Gastrocnemius medialis (tissue), 4 donors: ENCODE measurements at regions not wholly inside any gene's neighbourhood (a gene's known extent, or its start where the extent isn't known, plus 50 kb on each side); places are given as distances from the start of the nearest gene placed in this dataset.

Source experiments
- ATAC-seq, 2 donors: fragments of 150-250 bp; one replicate each; pipeline ENCODE4 v1.9.1; 2016
- DNase-seq, 2 donors: peaks; one replicate each; pipeline ENCODE4 v3.0.0-alpha.2; 2019
- H3K27ac ChIP-seq, 4 donors: fragments of 200-600 bp; sonication (generic); 1 replicate in 1 of 4; 2 replicates in 3 of 4; pipeline ENCODE4 v1.5.1; 2016 to 2018; ENCODE audit warnings: mild to moderate bottlenecking in 2 of 4, moderate library complexity in 1 of 4
- H3K27me3 ChIP-seq, 3 donors: fragments of 200-600 bp; sonication (generic) in 2 of 3; 1 replicate in 1 of 3; 2 replicates in 2 of 3; pipeline versions ENCODE4 v1.5.1 to v1.6.0; 2016 to 2019; ENCODE audit warnings: mild to moderate bottlenecking in 1 of 3, moderate library complexity in 1 of 3
- H3K36me3 ChIP-seq, 2 donors: fragments of 200-600 bp; sonication (generic) in 1 of 2; one replicate each; pipeline ENCODE4 v1.5.1; 2017 to 2018
- H3K4me1 ChIP-seq, 2 donors: fragments of 200-600 bp; sonication (generic) in 1 of 2; one replicate each; pipeline ENCODE4 v1.5.1; 2016 to 2017; ENCODE audit warnings: mild to moderate bottlenecking in 2 of 2
- H3K4me3 ChIP-seq, 4 donors: fragments of 200-600 bp; sonication (generic) in 3 of 4; 1 replicate in 1 of 4; 2 replicates in 3 of 4; pipeline ENCODE4 v1.5.1; 2016 to 2019; ENCODE audit warnings: mild to moderate bottlenecking in 2 of 4
- H3K9me3 ChIP-seq, 3 donors: fragments of 200-600 bp; sonication (generic) in 2 of 3; 1 replicate in 1 of 3; 2 replicates in 2 of 3; pipeline ENCODE4 v1.5.1; 2016 to 2019
- CTCF ChIP-seq, 5 experiments: fragments of 450-650 bp in 3 of 5; fragments of 200-600 bp in 2 of 5; sonication (generic) in 2 of 5; IDR thresholded peaks in 4 of 5; conservative IDR thresholded peaks in 1 of 5; 1 replicate in 4 of 5; 2 replicates in 1 of 5; pipeline ENCODE4 v1.5.1; 2016 to 2019; ENCODE audit warnings: antibody characterized with exemption in 5 of 5, mild to moderate bottlenecking in 3 of 5, moderate library complexity in 3 of 5
- POLR2A ChIP-seq, 2 donors: fragments of 450-650 bp; IDR thresholded peaks; one replicate each; pipeline ENCODE4 v1.6.1; 2017; ENCODE audit warnings: antibody characterized with exemption in 2 of 2, mild to moderate bottlenecking in 2 of 2, moderate library complexity in 2 of 2
- in situ Hi-C, 4 donors: fragments of 200-750 bp; cut with MboI; loops; one replicate each; pipeline versions ENCODE4 v1.15.0 to v1.8.0; 2017; ENCODE audit warnings: low sequenced_read_pairs in 4 of 4
- intact Hi-C: fragments of 100-400 bp; cut with DNase I; formaldehyde crosslinking; loops from one replicate; pipeline ENCODE4 v1.15.1; 2023; ENCODE audit warnings: low total_unique reads

- no peak for DNase-seq
- no peaks in the 10 kb centered on the region for H3K27me3 ChIP-seq
- no peak for ATAC-seq
- H3K4me1 ChIP-seq = no peaks in the 10 kb centered on the region
- H3K27ac ChIP-seq = no peak overlapping the region
- no peak overlapping the region for H3K4me3 ChIP-seq
- H3K36me3 ChIP-seq = no peaks in the 10 kb centered on the region
- TF ChIP-seq CTCF (IDR thresholded peaks at IDR 0.05 in 4 of 5, conservative IDR thresholded peaks at IDR 0.05 in 1 of 5) (no peak), POLR2A (IDR thresholded peaks at IDR 0.05) (no peak)
- intact Hi-C loops (no loop called here), in situ Hi-C loops (no loop called here)
- H3K9me3 ChIP-seq = no peaks in the 10 kb centered on the region
Measured at GRCh38 chr20:10917826-10918225, 244.0 kb upstream of the JAG1 start.

- Histone ChIP-seq H3K4me1 (no peaks in the 10 kb centered on the region), H3K27me3 (no peaks in the 10 kb centered on the region), H3K36me3 (no peaks in the 10 kb centered on the region), H3K27ac (no peak overlapping the region), H3K4me3 (no peak overlapping the region), H3K9me3 (no peaks in the 10 kb centered on the region)
- TF ChIP-seq POLR2A (IDR thresholded peaks at IDR 0.05) (no peak), CTCF (IDR thresholded peaks at IDR 0.05 in 4 of 5, conservative IDR thresholded peaks at IDR 0.05 in 1 of 5) (no peak)
- intact Hi-C loops (no loop called here), in situ Hi-C loops (loop anchor here in 1 of 4 donors (10.0 kb wide), 1 partner anchor 55 kb away; no protein-coding TSS in a partner anchor)
- no peak for ATAC-seq
- no peak for DNase-seq
Measured at GRCh38 chr20:10919396-10920140, 245.8 kb upstream of the JAG1 start.

- no peak for ATAC-seq
- no peak overlapping the region for H3K27ac ChIP-seq
Measured at GRCh38 chr20:10920396-10920795, 246.6 kb upstream of the JAG1 start.

GRCh38 chr20:10921491-10922010, 247.8 kb upstream of the JAG1 start:
- Histone ChIP-seq H3K9me3 (no peaks in the 10 kb centered on the region), H3K36me3 (no peaks in the 10 kb centered on the region), H3K27me3 (no peaks in the 10 kb centered on the region), H3K27ac (no peak overlapping the region), H3K4me1 (no peaks in the 10 kb centered on the region), H3K4me3 (no peak overlapping the region)
- intact Hi-C loops (no loop called here), in situ Hi-C loops (loop anchor here in 1 of 4 donors (10.0 kb wide), 1 partner anchor 57 kb away; no protein-coding TSS in a partner anchor)
- TF ChIP-seq CTCF (IDR thresholded peaks at IDR 0.05 in 4 of 5, conservative IDR thresholded peaks at IDR 0.05 in 1 of 5) (no peak), POLR2A (IDR thresholded peaks at IDR 0.05) (no peak)
- DNase-seq (no peak), ATAC-seq (no peak)

More at GRCh38 chr20:10920396-10920795, 246.6 kb upstream of the JAG1 start:
- no peak for TF ChIP-seq CTCF (IDR thresholded peaks at IDR 0.05 in 4 of 5, conservative IDR thresholded peaks at IDR 0.05 in 1 of 5)
- TF ChIP-seq POLR2A (IDR thresholded peaks at IDR 0.05) = no peak
- H3K4me1 ChIP-seq = no peaks in the 10 kb centered on the region
- in situ Hi-C loops = loop anchor here in 1 of 4 donors (10.0 kb wide), 1 partner anchor 56 kb away; no protein-coding TSS in a partner anchor
- no peak overlapping the region for H3K4me3 ChIP-seq
- no peak for DNase-seq
- H3K36me3 ChIP-seq = no peaks in the 10 kb centered on the region
- H3K27me3 ChIP-seq = no peaks in the 10 kb centered on the region
- intact Hi-C loops = no loop called here
- H3K9me3 ChIP-seq = no peaks in the 10 kb centered on the region
